H1 (cell line): ENCODE measurements at regions not wholly inside any gene's neighbourhood (a gene's known extent, or its start where the extent isn't known, plus 50 kb on each side); places are given as distances from the start of the nearest gene placed in this dataset.

Experiments
- EZH2 ChIP-seq: fragments of 200-600 bp; sonication (generic); IDR thresholded peaks from 2 replicates; pipeline ENCODE4 v1.7.1; 2012; ENCODE audit warnings: low read depth, mild to moderate bottlenecking, moderate library complexity, low read length, inconsistent platforms; ENCODE audit not compliant: severe bottlenecking
- HDAC6 ChIP-seq: IDR thresholded peaks from one replicate; pipeline ENCODE4 v1.7.1; 2012; ENCODE audit warnings: low read depth, mild to moderate bottlenecking, inconsistent platforms, low read length, moderate library complexity
- JUND ChIP-seq: IDR thresholded peaks from 2 replicates; pipeline ENCODE4 v1.6.1; 2011; ENCODE audit warnings: mild to moderate bottlenecking, improper control_type of control experiment, low read length
- POU5F1 ChIP-seq: IDR thresholded peaks from 2 replicates; pipeline ENCODE4 v1.6.1; 2011; ENCODE audit warnings: low read depth, mild to moderate bottlenecking, low read length, moderate library complexity
- RXRA ChIP-seq: IDR thresholded peaks from 2 replicates; pipeline ENCODE4 v1.6.1; 2011; ENCODE audit warnings: low read depth, mild to moderate bottlenecking, low read length, moderate library complexity; ENCODE audit not compliant: insufficient read depth
- SIN3A ChIP-seq, 2 experiments: IDR thresholded peaks in 1 of 2; conservative IDR thresholded peaks in 1 of 2; 2 replicates each; pipeline ENCODE4 v1.6.1; 2011 to 2012; ENCODE audit warnings: low read length in 2 of 2, improper control_type of control experiment in 1 of 2, low read depth in 1 of 2, mild to moderate bottlenecking in 1 of 2
- SUZ12 ChIP-seq: fragments of 200-600 bp; sonication (generic); IDR thresholded peaks from 2 replicates; pipeline ENCODE4 v1.6.1; 2012; ENCODE audit warnings: mild to moderate bottlenecking, inconsistent platforms, low read length, moderate library complexity, mixed read lengths
- TF ChIP-seq, protein P1 (sequence below): fragments of 300-600 bp; sonication (generic); IDR thresholded peaks from 2 replicates; pipeline ENCODE4 v1.7.1; 2012; ENCODE audit warnings: low read length, moderate library complexity, mild to moderate bottlenecking, inconsistent platforms; ENCODE audit not compliant: insufficient replicate concordance
- TF ChIP-seq, protein P2 (sequence below): IDR thresholded peaks from 2 replicates; pipeline ENCODE4 v1.6.1; 2012; ENCODE audit warnings: low read length, inconsistent platforms
- TF ChIP-seq, protein P3 (sequence below): IDR thresholded peaks from 2 replicates; pipeline ENCODE4 v1.6.1; 2012; ENCODE audit warnings: inconsistent platforms

DNA sequence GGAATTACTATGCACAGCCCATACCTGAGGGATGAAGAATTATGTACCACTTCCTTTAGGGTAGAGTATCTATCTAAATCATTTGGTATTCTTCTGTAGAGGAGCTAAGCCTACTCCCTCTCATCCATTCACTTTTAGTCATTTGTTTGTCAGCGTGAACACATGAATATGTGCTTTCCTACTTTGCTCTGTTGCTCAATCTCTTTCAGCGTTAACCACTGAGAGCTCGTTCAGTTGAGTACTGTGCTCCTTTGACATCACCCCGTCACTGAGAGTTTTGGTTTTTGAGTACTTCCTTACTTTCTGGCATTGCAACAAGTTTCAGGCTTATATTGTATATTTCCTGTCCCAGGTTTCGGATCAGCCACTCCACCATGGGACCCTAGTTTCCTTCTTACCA, 700.6 kb downstream of the NLGN4X start (continued):
- TF ChIP-seq, protein P1, sequence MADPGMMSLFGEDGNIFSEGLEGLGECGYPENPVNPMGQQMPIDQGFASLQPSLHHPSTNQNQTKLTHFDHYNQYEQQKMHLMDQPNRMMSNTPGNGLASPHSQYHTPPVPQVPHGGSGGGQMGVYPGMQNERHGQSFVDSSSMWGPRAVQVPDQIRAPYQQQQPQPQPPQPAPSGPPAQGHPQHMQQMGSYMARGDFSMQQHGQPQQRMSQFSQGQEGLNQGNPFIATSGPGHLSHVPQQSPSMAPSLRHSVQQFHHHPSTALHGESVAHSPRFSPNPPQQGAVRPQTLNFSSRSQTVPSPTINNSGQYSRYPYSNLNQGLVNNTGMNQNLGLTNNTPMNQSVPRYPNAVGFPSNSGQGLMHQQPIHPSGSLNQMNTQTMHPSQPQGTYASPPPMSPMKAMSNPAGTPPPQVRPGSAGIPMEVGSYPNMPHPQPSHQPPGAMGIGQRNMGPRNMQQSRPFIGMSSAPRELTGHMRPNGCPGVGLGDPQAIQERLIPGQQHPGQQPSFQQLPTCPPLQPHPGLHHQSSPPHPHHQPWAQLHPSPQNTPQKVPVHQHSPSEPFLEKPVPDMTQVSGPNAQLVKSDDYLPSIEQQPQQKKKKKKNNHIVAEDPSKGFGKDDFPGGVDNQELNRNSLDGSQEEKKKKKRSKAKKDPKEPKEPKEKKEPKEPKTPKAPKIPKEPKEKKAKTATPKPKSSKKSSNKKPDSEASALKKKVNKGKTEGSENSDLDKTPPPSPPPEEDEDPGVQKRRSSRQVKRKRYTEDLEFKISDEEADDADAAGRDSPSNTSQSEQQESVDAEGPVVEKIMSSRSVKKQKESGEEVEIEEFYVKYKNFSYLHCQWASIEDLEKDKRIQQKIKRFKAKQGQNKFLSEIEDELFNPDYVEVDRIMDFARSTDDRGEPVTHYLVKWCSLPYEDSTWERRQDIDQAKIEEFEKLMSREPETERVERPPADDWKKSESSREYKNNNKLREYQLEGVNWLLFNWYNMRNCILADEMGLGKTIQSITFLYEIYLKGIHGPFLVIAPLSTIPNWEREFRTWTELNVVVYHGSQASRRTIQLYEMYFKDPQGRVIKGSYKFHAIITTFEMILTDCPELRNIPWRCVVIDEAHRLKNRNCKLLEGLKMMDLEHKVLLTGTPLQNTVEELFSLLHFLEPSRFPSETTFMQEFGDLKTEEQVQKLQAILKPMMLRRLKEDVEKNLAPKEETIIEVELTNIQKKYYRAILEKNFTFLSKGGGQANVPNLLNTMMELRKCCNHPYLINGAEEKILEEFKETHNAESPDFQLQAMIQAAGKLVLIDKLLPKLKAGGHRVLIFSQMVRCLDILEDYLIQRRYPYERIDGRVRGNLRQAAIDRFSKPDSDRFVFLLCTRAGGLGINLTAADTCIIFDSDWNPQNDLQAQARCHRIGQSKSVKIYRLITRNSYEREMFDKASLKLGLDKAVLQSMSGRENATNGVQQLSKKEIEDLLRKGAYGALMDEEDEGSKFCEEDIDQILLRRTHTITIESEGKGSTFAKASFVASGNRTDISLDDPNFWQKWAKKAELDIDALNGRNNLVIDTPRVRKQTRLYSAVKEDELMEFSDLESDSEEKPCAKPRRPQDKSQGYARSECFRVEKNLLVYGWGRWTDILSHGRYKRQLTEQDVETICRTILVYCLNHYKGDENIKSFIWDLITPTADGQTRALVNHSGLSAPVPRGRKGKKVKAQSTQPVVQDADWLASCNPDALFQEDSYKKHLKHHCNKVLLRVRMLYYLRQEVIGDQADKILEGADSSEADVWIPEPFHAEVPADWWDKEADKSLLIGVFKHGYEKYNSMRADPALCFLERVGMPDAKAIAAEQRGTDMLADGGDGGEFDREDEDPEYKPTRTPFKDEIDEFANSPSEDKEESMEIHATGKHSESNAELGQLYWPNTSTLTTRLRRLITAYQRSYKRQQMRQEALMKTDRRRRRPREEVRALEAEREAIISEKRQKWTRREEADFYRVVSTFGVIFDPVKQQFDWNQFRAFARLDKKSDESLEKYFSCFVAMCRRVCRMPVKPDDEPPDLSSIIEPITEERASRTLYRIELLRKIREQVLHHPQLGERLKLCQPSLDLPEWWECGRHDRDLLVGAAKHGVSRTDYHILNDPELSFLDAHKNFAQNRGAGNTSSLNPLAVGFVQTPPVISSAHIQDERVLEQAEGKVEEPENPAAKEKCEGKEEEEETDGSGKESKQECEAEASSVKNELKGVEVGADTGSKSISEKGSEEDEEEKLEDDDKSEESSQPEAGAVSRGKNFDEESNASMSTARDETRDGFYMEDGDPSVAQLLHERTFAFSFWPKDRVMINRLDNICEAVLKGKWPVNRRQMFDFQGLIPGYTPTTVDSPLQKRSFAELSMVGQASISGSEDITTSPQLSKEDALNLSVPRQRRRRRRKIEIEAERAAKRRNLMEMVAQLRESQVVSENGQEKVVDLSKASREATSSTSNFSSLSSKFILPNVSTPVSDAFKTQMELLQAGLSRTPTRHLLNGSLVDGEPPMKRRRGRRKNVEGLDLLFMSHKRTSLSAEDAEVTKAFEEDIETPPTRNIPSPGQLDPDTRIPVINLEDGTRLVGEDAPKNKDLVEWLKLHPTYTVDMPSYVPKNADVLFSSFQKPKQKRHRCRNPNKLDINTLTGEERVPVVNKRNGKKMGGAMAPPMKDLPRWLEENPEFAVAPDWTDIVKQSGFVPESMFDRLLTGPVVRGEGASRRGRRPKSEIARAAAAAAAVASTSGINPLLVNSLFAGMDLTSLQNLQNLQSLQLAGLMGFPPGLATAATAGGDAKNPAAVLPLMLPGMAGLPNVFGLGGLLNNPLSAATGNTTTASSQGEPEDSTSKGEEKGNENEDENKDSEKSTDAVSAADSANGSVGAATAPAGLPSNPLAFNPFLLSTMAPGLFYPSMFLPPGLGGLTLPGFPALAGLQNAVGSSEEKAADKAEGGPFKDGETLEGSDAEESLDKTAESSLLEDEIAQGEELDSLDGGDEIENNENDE = no peak
- no peak for TF ChIP-seq HDAC6
- no peak for TF ChIP-seq SUZ12
- TF ChIP-seq POU5F1 = no peak
- TF ChIP-seq EZH2 = no peak
- no peak for TF ChIP-seq JUND
- TF ChIP-seq, protein P2, sequence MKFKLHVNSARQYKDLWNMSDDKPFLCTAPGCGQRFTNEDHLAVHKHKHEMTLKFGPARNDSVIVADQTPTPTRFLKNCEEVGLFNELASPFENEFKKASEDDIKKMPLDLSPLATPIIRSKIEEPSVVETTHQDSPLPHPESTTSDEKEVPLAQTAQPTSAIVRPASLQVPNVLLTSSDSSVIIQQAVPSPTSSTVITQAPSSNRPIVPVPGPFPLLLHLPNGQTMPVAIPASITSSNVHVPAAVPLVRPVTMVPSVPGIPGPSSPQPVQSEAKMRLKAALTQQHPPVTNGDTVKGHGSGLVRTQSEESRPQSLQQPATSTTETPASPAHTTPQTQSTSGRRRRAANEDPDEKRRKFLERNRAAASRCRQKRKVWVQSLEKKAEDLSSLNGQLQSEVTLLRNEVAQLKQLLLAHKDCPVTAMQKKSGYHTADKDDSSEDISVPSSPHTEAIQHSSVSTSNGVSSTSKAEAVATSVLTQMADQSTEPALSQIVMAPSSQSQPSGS = no peak
- TF ChIP-seq, protein P3, sequence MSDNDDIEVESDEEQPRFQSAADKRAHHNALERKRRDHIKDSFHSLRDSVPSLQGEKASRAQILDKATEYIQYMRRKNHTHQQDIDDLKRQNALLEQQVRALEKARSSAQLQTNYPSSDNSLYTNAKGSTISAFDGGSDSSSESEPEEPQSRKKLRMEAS = no peak
- TF ChIP-seq RXRA = no peak
- no peak for TF ChIP-seq SIN3A (conservative IDR thresholded peaks at IDR 0.05 in 1 of 2, IDR thresholded peaks at IDR 0.05 in 1 of 2; ENCODE audit: low read depth in 1 of 2, low read length in 2 of 2)
